Osteocyte (in vitro differentiated cells): ENCODE measurements at regions not wholly inside any gene's neighbourhood (a gene's known extent, or its start where the extent isn't known, plus 50 kb on each side); places are given as distances from the start of the nearest gene placed in this dataset.

Experiments used
- DNase-seq: peaks from one replicate; pipeline ENCODE4 v3.0.0; 2021; ENCODE audit warnings: mixed read lengths; ENCODE audit not compliant: unreplicated experiment; ENCODE audit errors: extremely low spot score
- H3K27ac Mint-ChIP-seq: one replicate; pipeline ENCODE4 v1.8.0; 2021; ENCODE audit warnings: mild to moderate bottlenecking, mixed read lengths; ENCODE audit not compliant: unreplicated experiment
- H3K27me3 Mint-ChIP-seq: one replicate; pipeline ENCODE4 v1.8.0; 2021; ENCODE audit warnings: mixed read lengths; ENCODE audit not compliant: unreplicated experiment
- H3K36me3 Mint-ChIP-seq: one replicate; pipeline ENCODE4 v1.8.0; 2021; ENCODE audit warnings: mixed read lengths; ENCODE audit not compliant: unreplicated experiment
- H3K4me1 Mint-ChIP-seq: one replicate; pipeline ENCODE4 v1.8.0; 2021; ENCODE audit warnings: mixed read lengths; ENCODE audit not compliant: unreplicated experiment
- H3K4me3 Mint-ChIP-seq: one replicate; pipeline ENCODE4 v1.8.0; 2021; ENCODE audit warnings: mild to moderate bottlenecking, moderate library complexity, mixed read lengths; ENCODE audit not compliant: unreplicated experiment
- H3K9me3 Mint-ChIP-seq: one replicate; pipeline ENCODE4 v1.8.0; 2021; ENCODE audit warnings: mixed read lengths; ENCODE audit not compliant: unreplicated experiment
- CTCF ChIP-seq: fragments of 200-600 bp; sonication (generic); IDR thresholded peaks from 2 replicates; pipeline ENCODE4 v1.5.0; 2021; ENCODE audit warnings: antibody characterized with exemption, mild to moderate bottlenecking, moderate library complexity

GRCh38 chr21:28827422-28827821 is 165.3 kb downstream of the LTN1 start:
- TF ChIP-seq CTCF = no peak
- H3K27me3 Mint-ChIP-seq = peaks cover 7% of the 10 kb centered on the region
- H3K27ac Mint-ChIP-seq = no peak overlapping the region
- H3K9me3 Mint-ChIP-seq = no peaks in the 10 kb centered on the region
- no peak for DNase-seq
- H3K4me1 Mint-ChIP-seq = peaks cover 12% of the 10 kb centered on the region
- H3K36me3 Mint-ChIP-seq = no peaks in the 10 kb centered on the region
- H3K4me3 Mint-ChIP-seq = no peak overlapping the region

GRCh38 chr21:28826569-28826968 is 166.1 kb downstream of the LTN1 start:
- Mint-ChIP-seq H3K9me3 (no peaks in the 10 kb centered on the region), H3K4me3 (no peak overlapping the region), H3K27ac (no peak overlapping the region), H3K27me3 (peaks cover 4% of the 10 kb centered on the region), H3K36me3 (no peaks in the 10 kb centered on the region), H3K4me1 (peaks cover 15% of the 10 kb centered on the region)
- no peak for TF ChIP-seq CTCF
- DNase-seq = no peak

GRCh38 chr21:28826021-28826420 is 166.7 kb downstream of the LTN1 start:
- H3K9me3 Mint-ChIP-seq = no peaks in the 10 kb centered on the region
- H3K27ac Mint-ChIP-seq = no peak overlapping the region
- peaks cover 4% of the 10 kb centered on the region for H3K27me3 Mint-ChIP-seq
- no peak for DNase-seq
- TF ChIP-seq CTCF = no peak
- H3K4me3 Mint-ChIP-seq = no peak overlapping the region
- H3K36me3 Mint-ChIP-seq = no peaks in the 10 kb centered on the region
- peaks cover 20% of the 10 kb centered on the region for H3K4me1 Mint-ChIP-seq

- DNase-seq = no peak
- no peak for TF ChIP-seq CTCF
- no peak overlapping the region for H3K27ac Mint-ChIP-seq
- H3K27me3 Mint-ChIP-seq = peaks cover 3% of the 10 kb centered on the region
- no peaks in the 10 kb centered on the region for H3K9me3 Mint-ChIP-seq
- no peaks in the 10 kb centered on the region for H3K36me3 Mint-ChIP-seq
- H3K4me1 Mint-ChIP-seq = peaks cover 26% of the 10 kb centered on the region
- H3K4me3 Mint-ChIP-seq = no peak overlapping the region
Observed at GRCh38 chr21:28823429-28823828, 169.2 kb downstream of the LTN1 start.

- Mint-ChIP-seq H3K27me3 (no peaks in the 10 kb centered on the region), H3K27ac (no peak overlapping the region), H3K4me1 (peaks cover 26% of the 10 kb centered on the region), H3K4me3 (no peak overlapping the region), H3K36me3 (no peaks in the 10 kb centered on the region), H3K9me3 (no peaks in the 10 kb centered on the region)
- no peak for TF ChIP-seq CTCF
- DNase-seq = no peak
Observed at GRCh38 chr21:28822486-28823335, 170.0 kb downstream of the LTN1 start.
